ENCODE measurements at regions not wholly inside any gene's neighbourhood (a gene's known extent, or its start where the extent isn't known, plus 50 kb on each side); places are given as distances from the start of the nearest gene placed in this dataset.

GRCh38 chr3:93746-94145 lies 102.8 kb upstream of the CHL1 start:
- H3K36me3 Mint-ChIP-seq (ENCODE audit: insufficient read depth): no peaks in the 10 kb centered on the region
- H3K27me3 Mint-ChIP-seq: no peaks in the 10 kb centered on the region
- H3K4me1 Mint-ChIP-seq (ENCODE audit: low read depth in 2 of 2): no peaks in the 10 kb centered on the region
- ATAC-seq (replicated peaks) (no peak), DNase-seq (no peak)
- no peak overlapping the region for H3K27ac Mint-ChIP-seq
- peaks cover 0 to 2% of the 10 kb centered on the region in 2 donors for H3K9me3 Mint-ChIP-seq
- no peak overlapping the region for H3K4me3 Mint-ChIP-seq

GRCh38 chr3:96259-96658 lies 100.3 kb upstream of the CHL1 start:
- Mint-ChIP-seq H3K27me3 (peaks cover 0 to 9% of the 10 kb centered on the region in 2 donors), H3K9me3 (no peaks in the 10 kb centered on the region), H3K4me3 (no peak overlapping the region), H3K36me3 (ENCODE audit: insufficient read depth) (no peaks in the 10 kb centered on the region), H3K27ac (no peak overlapping the region), H3K4me1 (ENCODE audit: low read depth in 2 of 2) (no peaks in the 10 kb centered on the region)
- ATAC-seq (replicated peaks) (no peak), DNase-seq (no peak)

GRCh38 chr3:97417-98258 lies 98.9 kb upstream of the CHL1 start:
- no peaks in the 10 kb centered on the region for H3K9me3 Mint-ChIP-seq
- ATAC-seq (replicated peaks) (no peak), DNase-seq (no peak)
- H3K27me3 Mint-ChIP-seq: peaks cover 0 to 9% of the 10 kb centered on the region in 2 donors
- no peak overlapping the region for H3K4me3 Mint-ChIP-seq
- H3K36me3 Mint-ChIP-seq (ENCODE audit: insufficient read depth): no peaks in the 10 kb centered on the region
- no peaks in the 10 kb centered on the region for H3K4me1 Mint-ChIP-seq (ENCODE audit: low read depth in 2 of 2)
- no peak overlapping the region for H3K27ac Mint-ChIP-seq

- Mint-ChIP-seq H3K9me3 (no peaks in the 10 kb centered on the region), H3K27ac (no peak overlapping the region), H3K4me1 (ENCODE audit: low read depth in 2 of 2) (no peaks in the 10 kb centered on the region), H3K27me3 (peaks cover 0 to 9% of the 10 kb centered on the region in 2 donors), H3K4me3 (no peak overlapping the region), H3K36me3 (ENCODE audit: insufficient read depth) (no peaks in the 10 kb centered on the region)
- DNase-seq (no peak), ATAC-seq (replicated peaks) (no peak)
These were observed 98.3 kb upstream of the CHL1 start for GRCh38 chr3:98259-98654.

GRCh38 chr3:99506-99905 lies 97.1 kb upstream of the CHL1 start:
- Mint-ChIP-seq H3K9me3 (no peaks in the 10 kb centered on the region), H3K27me3 (peaks cover 0 to 9% of the 10 kb centered on the region in 2 donors), H3K4me1 (ENCODE audit: low read depth in 2 of 2) (no peaks in the 10 kb centered on the region), H3K4me3 (no peak overlapping the region), H3K27ac (no peak overlapping the region), H3K36me3 (ENCODE audit: insufficient read depth) (no peaks in the 10 kb centered on the region)
- ATAC-seq (replicated peaks): no peak
- DNase-seq: no peak

- no peak for ATAC-seq (replicated peaks)
- DNase-seq: no peak
- H3K4me1 Mint-ChIP-seq (ENCODE audit: low read depth in 2 of 2): no peaks in the 10 kb centered on the region
- no peaks in the 10 kb centered on the region for H3K9me3 Mint-ChIP-seq
- no peak overlapping the region for H3K4me3 Mint-ChIP-seq
- peaks cover 0 to 9% of the 10 kb centered on the region in 2 donors for H3K27me3 Mint-ChIP-seq
- H3K36me3 Mint-ChIP-seq (ENCODE audit: insufficient read depth): no peaks in the 10 kb centered on the region
- no peak overlapping the region for H3K27ac Mint-ChIP-seq
These were observed 94.1 kb upstream of the CHL1 start for GRCh38 chr3:102484-102883.

- Mint-ChIP-seq H3K27me3 (peaks cover 0 to 9% of the 10 kb centered on the region in 2 donors), H3K4me3 (no peak overlapping the region), H3K27ac (no peak overlapping the region), H3K9me3 (no peaks in the 10 kb centered on the region), H3K4me1 (ENCODE audit: low read depth in 2 of 2) (no peaks in the 10 kb centered on the region), H3K36me3 (ENCODE audit: insufficient read depth) (no peaks in the 10 kb centered on the region)
- DNase-seq (no peak), ATAC-seq (replicated peaks) (no peak)
These were observed 92.6 kb upstream of the CHL1 start for GRCh38 chr3:103991-104390.

- ATAC-seq (replicated peaks) (no peak), DNase-seq (no peak)
- no peak overlapping the region for H3K27ac Mint-ChIP-seq
- no peaks in the 10 kb centered on the region for H3K4me1 Mint-ChIP-seq (ENCODE audit: low read depth in 2 of 2)
- H3K9me3 Mint-ChIP-seq: no peaks in the 10 kb centered on the region
- peaks cover 5% of the 10 kb centered on the region for H3K36me3 Mint-ChIP-seq (ENCODE audit: insufficient read depth)
- H3K4me3 Mint-ChIP-seq: no peak overlapping the region
- no peaks in the 10 kb centered on the region for H3K27me3 Mint-ChIP-seq
These were observed 91.0 kb upstream of the CHL1 start for GRCh38 chr3:105585-105984.

- DNase-seq: no peak
- Mint-ChIP-seq H3K27me3 (no peaks in the 10 kb centered on the region), H3K27ac (no peak overlapping the region), H3K36me3 (ENCODE audit: insufficient read depth) (peaks cover 5% of the 10 kb centered on the region), H3K9me3 (no peaks in the 10 kb centered on the region), H3K4me3 (no peak overlapping the region), H3K4me1 (ENCODE audit: low read depth in 2 of 2) (no peaks in the 10 kb centered on the region)
- no peak for ATAC-seq (replicated peaks)
These were observed 89.9 kb upstream of the CHL1 start for GRCh38 chr3:106619-107018.

- DNase-seq (no peak), ATAC-seq (replicated peaks) (no peak)
- H3K4me3 Mint-ChIP-seq: no peak overlapping the region
- peaks cover 0 to 10% of the 10 kb centered on the region in 2 donors for H3K27me3 Mint-ChIP-seq
- no peak overlapping the region for H3K27ac Mint-ChIP-seq
- peaks cover 5% of the 10 kb centered on the region for H3K36me3 Mint-ChIP-seq (ENCODE audit: insufficient read depth)
- no peaks in the 10 kb centered on the region for H3K4me1 Mint-ChIP-seq (ENCODE audit: low read depth in 2 of 2)
- peaks cover 1 to 14% of the 10 kb centered on the region in 2 donors for H3K9me3 Mint-ChIP-seq
These were observed 85.2 kb upstream of the CHL1 start for GRCh38 chr3:111143-112069.

- Mint-ChIP-seq H3K27ac (no peak overlapping the region), H3K36me3 (ENCODE audit: insufficient read depth) (peaks cover 5% of the 10 kb centered on the region), H3K4me1 (ENCODE audit: low read depth in 2 of 2) (no peaks in the 10 kb centered on the region), H3K9me3 (peaks cover 1 to 14% of the 10 kb centered on the region in 2 donors), H3K4me3 (no peak overlapping the region), H3K27me3 (peaks cover 0 to 10% of the 10 kb centered on the region in 2 donors)
- DNase-seq (no peak), ATAC-seq (replicated peaks) (no peak)
These were observed 83.8 kb upstream of the CHL1 start for GRCh38 chr3:112773-113172.

GRCh38 chr3:118666-119065 lies 77.9 kb upstream of the CHL1 start:
- ATAC-seq (replicated peaks) (no peak), DNase-seq (no peak)
- Mint-ChIP-seq H3K36me3 (ENCODE audit: insufficient read depth) (no peaks in the 10 kb centered on the region), H3K9me3 (peaks cover 1 to 3% of the 10 kb centered on the region in 2 donors), H3K27ac (no peak overlapping the region), H3K4me1 (ENCODE audit: low read depth in 2 of 2) (no peaks in the 10 kb centered on the region), H3K4me3 (no peak overlapping the region), H3K27me3 (peaks cover 0 to 3% of the 10 kb centered on the region in 2 donors)

- ATAC-seq (replicated peaks): no peak
- Mint-ChIP-seq H3K4me1 (ENCODE audit: low read depth in 2 of 2) (no peaks in the 10 kb centered on the region), H3K9me3 (peaks cover 0 to 5% of the 10 kb centered on the region in 2 donors), H3K4me3 (no peak overlapping the region), H3K27me3 (no peaks in the 10 kb centered on the region), H3K27ac (no peak overlapping the region), H3K36me3 (ENCODE audit: insufficient read depth) (no peaks in the 10 kb centered on the region)
- no peak for DNase-seq
These were observed 73.2 kb upstream of the CHL1 start for GRCh38 chr3:123341-123740.

Data from effector memory CD8-positive, alpha-beta T cell (primary cell).